ENCODE measurements at regions not wholly inside any gene's neighbourhood (a gene's known extent, or its start where the extent isn't known, plus 50 kb on each side); places are given as distances from the start of the nearest gene placed in this dataset.

- intact Hi-C loops (cut with micrococcal nuclease; ENCODE audit: unreplicated experiment) (no loop called here), in situ Hi-C loops (cut with MboI) (loop anchor here (25.0 kb wide), 1 partner anchor 723 kb away; no protein-coding TSS in a partner anchor)
- TF ChIP-seq, protein P1, sequence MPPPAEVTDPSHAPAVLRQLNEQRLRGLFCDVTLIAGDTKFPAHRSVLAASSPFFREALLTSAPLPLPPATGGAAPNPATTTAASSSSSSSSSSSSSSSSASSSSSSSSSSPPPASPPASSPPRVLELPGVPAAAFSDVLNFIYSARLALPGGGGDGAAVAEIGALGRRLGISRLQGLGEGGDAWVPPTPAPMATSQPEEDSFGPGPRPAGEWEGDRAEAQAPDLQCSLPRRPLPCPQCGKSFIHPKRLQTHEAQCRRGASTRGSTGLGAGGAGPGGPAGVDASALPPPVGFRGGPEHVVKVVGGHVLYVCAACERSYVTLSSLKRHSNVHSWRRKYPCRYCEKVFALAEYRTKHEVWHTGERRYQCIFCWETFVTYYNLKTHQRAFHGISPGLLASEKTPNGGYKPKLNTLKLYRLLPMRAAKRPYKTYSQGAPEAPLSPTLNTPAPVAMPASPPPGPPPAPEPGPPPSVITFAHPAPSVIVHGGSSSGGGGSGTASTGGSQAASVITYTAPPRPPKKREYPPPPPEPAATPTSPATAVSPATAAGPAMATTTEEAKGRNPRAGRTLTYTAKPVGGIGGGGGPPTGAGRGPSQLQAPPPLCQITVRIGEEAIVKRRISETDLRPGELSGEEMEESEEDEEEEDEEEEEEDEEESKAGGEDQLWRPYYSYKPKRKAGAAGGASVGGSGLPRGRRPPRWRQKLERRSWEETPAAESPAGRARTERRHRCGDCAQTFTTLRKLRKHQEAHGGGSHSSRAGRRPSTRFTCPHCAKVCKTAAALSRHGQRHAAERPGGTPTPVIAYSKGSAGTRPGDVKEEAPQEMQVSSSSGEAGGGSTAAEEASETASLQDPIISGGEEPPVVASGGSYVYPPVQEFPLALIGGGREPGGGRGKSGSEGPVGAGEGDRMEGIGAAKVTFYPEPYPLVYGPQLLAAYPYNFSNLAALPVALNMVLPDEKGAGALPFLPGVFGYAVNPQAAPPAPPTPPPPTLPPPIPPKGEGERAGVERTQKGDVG (CRISPR knock-in tag; IDR thresholded peaks at IDR 0.05) = no peak
- no peak for TF ChIP-seq JUNB (IDR thresholded peaks at IDR 0.05)
- no peak for TF ChIP-seq MXI1 (IDR thresholded peaks at IDR 0.05; ENCODE audit: low read depth, low read length)
- no peak for TF ChIP-seq BRCA1 (IDR thresholded peaks at IDR 0.05; ENCODE audit: low read depth, low read length)
- TF ChIP-seq SREBF2 (IDR thresholded peaks at IDR 0.05; ENCODE audit: low read length) = no peak
- TF ChIP-seq CHD2 (IDR thresholded peaks at IDR 0.05; ENCODE audit: borderline replicate concordance, low read depth, low read length) = no peak
- no peak for TF ChIP-seq MEF2B (IDR thresholded peaks at IDR 0.05; ENCODE audit: partially characterized antibody, poor library complexity, severe bottlenecking)
- TF ChIP-seq NR2F1 (conservative IDR thresholded peaks at IDR 0.05) = no peak
- no peak for TF ChIP-seq TAF1 (IDR thresholded peaks at IDR 0.05; ENCODE audit: borderline replicate concordance, low read depth, low read length)
- no TSS peak for BruUV-seq (replicated peaks)
- ATAC-seq (no peak), DNase-seq (ENCODE audit: low read depth, low spot score) (no peak), FAIRE-seq (no peak)
- H3K79me2 ChIP-seq (ENCODE audit: control insufficient read depth, insufficient read depth, low read length) = no peaks in the 10 kb centered on the region
- 100% methylated on average over 2 of the region's 2 CpGs for WGBS (ENCODE audit: insufficient coverage, insufficient replicate concordance, low lambda C conversion rate, missing lambda C conversion rate)
- SMC1A ChIA-PET (ENCODE audit: uncharacterized antibody, unreplicated experiment) = interaction anchor here (1.0 kb wide), 1 partner anchor 23 kb away, joined by 4 read pairs; no protein-coding TSS in a partner anchor
- no peak overlapping the region for H3K4me2 ChIP-seq (ENCODE audit: control insufficient read depth, insufficient read depth)
- no peak overlapping the region for H3K4me3 ChIP-seq
- CTCF ChIA-PET = no interaction called here
- H3K9me3 ChIP-seq (replicated peaks; ENCODE audit: control insufficient read depth, insufficient read depth, low read length) = no peaks in the 10 kb centered on the region
- H3K9ac ChIP-seq (ENCODE audit: control insufficient read depth, insufficient read depth, low read length) = no peak overlapping the region
- H3K27me3 ChIP-seq (replicated peaks in 1 of 2; ENCODE audit: control insufficient read depth in 2 of 2, insufficient read depth in 2 of 2, low read length in 1 of 2) = no peaks in the 10 kb centered on the region
- no peaks in the 10 kb centered on the region for H3K36me3 ChIP-seq (ENCODE audit: control insufficient read depth in 2 of 2, insufficient read depth in 2 of 2, low read length in 1 of 2)
- no peak overlapping the region for H2AFZ ChIP-seq (ENCODE audit: control insufficient read depth, low read depth, low read length)
- RAD21 ChIA-PET (ENCODE audit: unreplicated experiment) = no interaction called here
- POLR2A ChIA-PET = no interaction called here
- H3K27ac ChIP-seq (ENCODE audit: control insufficient read depth, insufficient read depth) = no peak overlapping the region
- H3K4me1 ChIP-seq (ENCODE audit: control insufficient read depth, insufficient read depth, low read length) = peaks cover 33% of the 10 kb centered on the region
- no peaks in the 10 kb centered on the region for H4K20me1 ChIP-seq (ENCODE audit: control insufficient read depth, insufficient read depth)
These were observed 109.5 kb downstream of the PALM2AKAP2 start for GRCh38 chr9:109889456-109889855.
